ENCODE measurements at regions not wholly inside any gene's neighbourhood (a gene's known extent, or its start where the extent isn't known, plus 50 kb on each side); places are given as distances from the start of the nearest gene placed in this dataset.
"Not testable (repeated sequence)": the region's sequence is repeated elsewhere in the genome, so short reads cannot be mapped to it uniquely, and the experiment has no call there.

GRCh38 chr5:101045689-101046088 is 142.6 kb upstream of the ST8SIA4 start:
- TF ChIP-seq EZH2 (optimal IDR thresholded peaks at IDR 0.05; ENCODE audit: low read depth, low read length), result no peak
- TF ChIP-seq EZH2phosphoT487 (IDR thresholded peaks at IDR 0.05; ENCODE audit: low read length), result no peak
- peak; percentile 34 for TF ChIP-seq CTCF (IDR thresholded peaks at IDR 0.05; ENCODE audit: low read length)
- peak; percentile 25 for DNase-seq
- no peaks in the 10 kb centered on the region for H3K4me1 ChIP-seq (ENCODE audit: low read length)

DNA sequence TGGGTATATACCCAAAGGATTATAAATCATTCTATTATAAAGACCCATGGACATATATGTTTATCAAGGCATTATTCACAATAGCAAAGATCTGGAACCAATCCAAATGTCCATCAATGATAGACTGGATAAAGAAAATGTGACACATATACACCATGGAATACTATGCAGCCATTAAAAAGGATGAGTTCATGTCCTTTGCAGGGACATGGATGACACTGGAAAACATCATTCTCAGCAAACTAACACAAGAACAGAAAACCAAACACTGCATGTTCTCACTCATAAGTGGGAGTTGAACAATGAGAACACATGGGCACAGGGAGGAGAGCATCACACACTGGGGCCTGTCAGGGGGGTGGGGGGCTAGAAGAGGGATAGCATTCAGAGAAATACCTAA is 136.9 kb upstream of the ST8SIA4 start:
- not testable (repeated sequence) for H3K4me2 ChIP-seq (ENCODE audit: low read depth, low read length); H3K36me3 ChIP-seq (replicated peaks; ENCODE audit: insufficient read depth, low read length); H3K9me2 ChIP-seq (replicated peaks; ENCODE audit: insufficient read depth, low read length); H3K9ac ChIP-seq (ENCODE audit: low read length); H3K27ac ChIP-seq (ENCODE audit: low read length); H3K4me1 ChIP-seq (ENCODE audit: low read length); DNase-seq; H3K4me3 ChIP-seq (ENCODE audit: low read length); H3K9me3 ChIP-seq (replicated peaks; ENCODE audit: insufficient read depth, low read length); H3K27me3 ChIP-seq (replicated peaks; ENCODE audit: insufficient read depth, low read length); H3K79me2 ChIP-seq (ENCODE audit: low read length); H2AFZ ChIP-seq (ENCODE audit: low read length); H4K20me1 ChIP-seq (ENCODE audit: insufficient read depth, low read length); H3F3A ChIP-seq (ENCODE audit: insufficient read depth, low read length)

More at GRCh38 chr5:101045689-101046088, 142.6 kb upstream of the ST8SIA4 start:
- H3K9ac ChIP-seq (ENCODE audit: low read length), result no peak overlapping the region
- H3K27me3 ChIP-seq (replicated peaks; ENCODE audit: insufficient read depth, low read length), result no peaks in the 10 kb centered on the region
- H3K79me2 ChIP-seq (ENCODE audit: low read length), result no peaks in the 10 kb centered on the region
- no peaks in the 10 kb centered on the region; the same call in 1 of the 2 replicates for H3F3A ChIP-seq (ENCODE audit: insufficient read depth, low read length)
- H3K27ac ChIP-seq (ENCODE audit: low read length), result no peak overlapping the region
- no peaks in the 10 kb centered on the region for H4K20me1 ChIP-seq (ENCODE audit: insufficient read depth, low read length)
- no peak overlapping the region for H3K4me2 ChIP-seq (ENCODE audit: low read depth, low read length)
- no peaks in the 10 kb centered on the region for H3K9me2 ChIP-seq (replicated peaks; ENCODE audit: insufficient read depth, low read length)
- no peaks in the 10 kb centered on the region for H3K9me3 ChIP-seq (replicated peaks; ENCODE audit: insufficient read depth, low read length)
- no peak overlapping the region for H2AFZ ChIP-seq (ENCODE audit: low read length)
- H3K4me3 ChIP-seq (ENCODE audit: low read length), result no peak overlapping the region
- H3K36me3 ChIP-seq (replicated peaks; ENCODE audit: insufficient read depth, low read length), result no peaks in the 10 kb centered on the region

- Histone ChIP-seq H3K4me1 (ENCODE audit: low read length) (no peaks in the 10 kb centered on the region), H4K20me1 (ENCODE audit: insufficient read depth, low read length) (no peaks in the 10 kb centered on the region), H3K79me2 (ENCODE audit: low read length) (no peaks in the 10 kb centered on the region), H3F3A (ENCODE audit: insufficient read depth, low read length) (no peaks in the 10 kb centered on the region), H2AFZ (ENCODE audit: low read length) (no peak overlapping the region), H3K9me3 (replicated peaks; ENCODE audit: insufficient read depth, low read length) (no peaks in the 10 kb centered on the region), H3K4me2 (ENCODE audit: low read depth, low read length) (no peak overlapping the region), H3K27ac (ENCODE audit: low read length) (no peak overlapping the region), H3K9ac (ENCODE audit: low read length) (no peak overlapping the region), H3K9me2 (replicated peaks; ENCODE audit: insufficient read depth, low read length) (no peaks in the 10 kb centered on the region), H3K36me3 (replicated peaks; ENCODE audit: insufficient read depth, low read length) (no peaks in the 10 kb centered on the region), H3K27me3 (replicated peaks; ENCODE audit: insufficient read depth, low read length) (no peaks in the 10 kb centered on the region), H3K4me3 (ENCODE audit: low read length) (no peak overlapping the region)
- TF ChIP-seq EZH2 (optimal IDR thresholded peaks at IDR 0.05; ENCODE audit: low read depth, low read length) (no peak), CTCF (IDR thresholded peaks at IDR 0.05; ENCODE audit: low read length) (no peak)
- no peak for DNase-seq
Measured at GRCh38 chr5:101036778-101037177, 133.7 kb upstream of the ST8SIA4 start.

- TF ChIP-seq CTCF (IDR thresholded peaks at IDR 0.05; ENCODE audit: low read length), result no peak
- no peaks in the 10 kb centered on the region for H3K4me1 ChIP-seq (ENCODE audit: low read length)
- no peak overlapping the region for H3K4me3 ChIP-seq (ENCODE audit: low read length)
- no peak overlapping the region for H2AFZ ChIP-seq (ENCODE audit: low read length)
- no peak overlapping the region for H3K27ac ChIP-seq (ENCODE audit: low read length)
- no peaks in the 10 kb centered on the region for H3K9me3 ChIP-seq (replicated peaks; ENCODE audit: insufficient read depth, low read length)
- H3F3A ChIP-seq (ENCODE audit: insufficient read depth, low read length), result no peaks in the 10 kb centered on the region
- no peaks in the 10 kb centered on the region for H3K9me2 ChIP-seq (replicated peaks; ENCODE audit: insufficient read depth, low read length)
- DNase-seq, result no peak
- H4K20me1 ChIP-seq (ENCODE audit: insufficient read depth, low read length), result no peaks in the 10 kb centered on the region
- H3K27me3 ChIP-seq (replicated peaks; ENCODE audit: insufficient read depth, low read length), result no peaks in the 10 kb centered on the region
- no peak overlapping the region for H3K4me2 ChIP-seq (ENCODE audit: low read depth, low read length)
- H3K79me2 ChIP-seq (ENCODE audit: low read length), result no peaks in the 10 kb centered on the region
- H3K36me3 ChIP-seq (replicated peaks; ENCODE audit: insufficient read depth, low read length), result no peaks in the 10 kb centered on the region
- H3K9ac ChIP-seq (ENCODE audit: low read length), result no peak overlapping the region
Measured at GRCh38 chr5:101035425-101035824, 132.3 kb upstream of the ST8SIA4 start.
